ENCODE measurements at regions not wholly inside any gene's neighbourhood (a gene's known extent, or its start where the extent isn't known, plus 50 kb on each side); places are given as distances from the start of the nearest gene placed in this dataset.

DNA sequence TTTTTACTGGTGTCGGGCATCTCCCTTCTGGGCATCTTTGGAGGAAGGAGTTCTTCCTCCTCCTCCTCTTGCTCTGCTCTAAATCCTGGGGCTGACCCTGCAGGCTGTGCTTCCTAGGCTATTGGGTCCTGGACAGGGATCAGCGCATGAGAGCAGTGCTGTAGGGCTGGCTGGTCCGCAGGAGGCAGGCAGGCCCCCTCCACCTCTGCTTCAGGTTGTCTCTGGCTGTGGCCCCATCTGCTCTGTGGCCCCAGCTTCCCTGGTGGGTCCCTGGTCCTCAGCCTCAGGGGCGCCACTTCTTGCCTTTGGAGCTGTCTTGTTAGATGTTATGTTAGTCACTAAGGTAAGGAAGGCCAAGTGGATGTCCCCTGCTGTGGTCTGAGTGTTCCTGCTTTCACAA lies 237.3 kb upstream of the PITRM1 start:
- no peak for DNase-seq (ENCODE audit: low spot score in 2 of 2)
- H3K4me1 Mint-ChIP-seq: peaks cover 6% of the 10 kb centered on the region
- peaks cover 4% of the 10 kb centered on the region for H3K9me3 Mint-ChIP-seq
- no peak overlapping the region for H3K27ac Mint-ChIP-seq
- H3K4me3 Mint-ChIP-seq: no peak overlapping the region
- H3K36me3 Mint-ChIP-seq: no peaks in the 10 kb centered on the region
- ATAC-seq: no peak

DNA sequence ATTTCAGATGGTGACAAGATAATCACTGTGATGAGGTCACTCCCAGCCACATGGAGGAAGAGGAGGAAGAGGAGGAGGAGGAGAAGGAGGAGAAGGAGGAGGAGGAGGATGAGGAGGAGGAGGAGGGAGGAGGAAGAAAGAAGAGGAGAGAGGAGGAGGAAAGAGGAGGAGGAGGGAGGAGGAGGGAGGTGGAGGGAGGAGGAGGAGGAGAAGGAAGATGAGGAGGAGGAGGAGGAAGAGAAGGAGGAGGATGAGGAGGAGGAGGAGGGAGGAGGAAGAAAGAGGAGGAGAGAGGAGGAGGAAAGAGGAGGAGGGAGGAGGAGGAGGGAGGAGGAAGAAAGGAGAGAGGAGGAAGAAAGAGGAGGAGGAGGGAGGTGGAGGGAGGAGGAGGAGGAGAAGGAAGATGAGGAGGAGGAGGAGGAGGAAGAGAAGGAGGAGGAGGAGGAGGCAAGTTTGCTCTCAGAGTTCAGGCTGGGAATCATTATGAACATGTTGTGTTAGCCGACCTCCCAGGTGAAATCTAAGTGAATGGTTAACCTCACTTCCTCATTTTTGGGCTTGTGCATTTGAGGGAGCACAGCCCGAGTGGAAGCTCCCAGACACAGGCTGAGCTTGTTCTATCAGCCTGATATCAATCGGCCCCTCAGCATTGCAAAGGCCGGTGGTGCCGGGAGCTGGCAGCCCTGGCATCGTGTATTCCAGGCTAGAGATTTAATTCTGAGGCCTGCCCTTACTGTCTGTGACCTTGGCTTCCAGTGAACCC lies 236.2 kb upstream of the PITRM1 start:
- H3K27ac Mint-ChIP-seq: no peak overlapping the region
- ATAC-seq (no peak), DNase-seq (ENCODE audit: low spot score in 2 of 2) (no peak)
- H3K9me3 Mint-ChIP-seq: peaks cover 4% of the 10 kb centered on the region
- H3K4me3 Mint-ChIP-seq: no peak overlapping the region
- H3K36me3 Mint-ChIP-seq: no peaks in the 10 kb centered on the region
- peaks cover 9% of the 10 kb centered on the region for H3K4me1 Mint-ChIP-seq

DNA sequence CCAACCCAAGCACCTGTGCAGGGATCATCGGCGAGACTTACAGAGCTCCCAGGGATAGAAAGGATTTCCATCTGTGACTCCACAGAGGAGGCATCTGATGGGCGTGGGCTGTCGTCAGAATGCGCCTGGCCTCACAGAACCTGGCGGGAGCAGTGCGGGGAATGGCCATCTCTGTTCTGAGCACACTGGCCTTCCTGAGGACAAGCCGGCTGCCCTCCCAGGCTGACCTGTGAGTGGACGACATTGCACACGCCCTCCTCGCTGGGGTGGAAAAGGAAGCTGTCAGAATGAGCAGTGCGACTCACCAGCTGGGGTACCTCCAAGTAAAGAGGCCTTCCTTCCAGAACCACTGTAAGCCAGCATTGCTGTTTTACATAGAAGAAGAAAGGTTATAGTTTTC lies 234.6 kb upstream of the PITRM1 start:
- no peak for ATAC-seq
- H3K4me3 Mint-ChIP-seq: no peak overlapping the region
- peaks cover 4% of the 10 kb centered on the region for H3K9me3 Mint-ChIP-seq
- no peak overlapping the region for H3K27ac Mint-ChIP-seq
- H3K4me1 Mint-ChIP-seq: peaks cover 11% of the 10 kb centered on the region
- DNase-seq (ENCODE audit: low spot score in 2 of 2): no peak
- no peaks in the 10 kb centered on the region for H3K36me3 Mint-ChIP-seq

DNA sequence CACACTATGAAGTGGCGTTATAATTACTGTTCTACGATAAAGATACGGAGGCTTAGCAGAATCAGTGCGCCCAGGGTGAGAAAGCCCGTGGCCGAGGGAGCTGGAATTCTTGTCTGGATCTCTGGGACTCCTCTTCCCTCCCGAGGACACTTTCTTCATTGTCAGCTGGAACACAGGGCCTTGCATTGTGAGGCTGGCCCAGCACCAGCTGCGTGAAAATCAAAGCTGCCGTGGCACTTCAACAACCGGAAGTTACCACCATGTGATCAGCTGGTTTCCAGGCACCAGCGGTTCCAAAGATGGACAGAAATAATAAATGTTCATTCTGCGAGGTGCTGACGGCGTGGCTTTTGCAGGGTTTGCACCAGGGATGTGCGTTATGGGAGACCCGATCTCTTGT lies 234.0 kb upstream of the PITRM1 start:
- DNase-seq (ENCODE audit: low spot score in 2 of 2) (no peak), ATAC-seq (no peak)
- peaks cover 4% of the 10 kb centered on the region for H3K9me3 Mint-ChIP-seq
- H3K27ac Mint-ChIP-seq: no peak overlapping the region
- no peak overlapping the region for H3K4me3 Mint-ChIP-seq
- H3K4me1 Mint-ChIP-seq: peaks cover 11% of the 10 kb centered on the region
- no peaks in the 10 kb centered on the region for H3K36me3 Mint-ChIP-seq

DNA sequence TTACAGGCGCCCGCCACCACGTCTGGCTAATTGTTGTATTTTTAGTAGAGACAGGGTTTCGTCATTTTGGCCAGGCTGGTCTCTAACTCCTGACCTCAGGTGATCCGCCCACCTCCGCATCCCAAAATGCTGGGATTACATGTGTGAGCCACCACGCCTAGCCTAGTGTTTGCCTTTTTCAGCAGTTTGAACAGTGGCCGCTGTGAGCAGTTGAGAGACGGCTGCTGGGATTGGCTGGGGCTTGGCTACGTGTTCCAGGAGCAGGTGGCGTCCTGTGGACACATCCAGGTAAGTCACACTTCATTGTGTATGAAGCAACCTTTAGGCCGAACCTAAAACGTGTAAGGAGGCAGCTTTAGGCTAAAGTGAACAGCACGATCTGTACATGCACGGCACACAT lies 231.8 kb upstream of the PITRM1 start:
- DNase-seq (ENCODE audit: low spot score in 2 of 2): no peak
- H3K9me3 Mint-ChIP-seq: no peaks in the 10 kb centered on the region
- H3K4me3 Mint-ChIP-seq: no peak overlapping the region
- H3K27ac Mint-ChIP-seq: no peak overlapping the region
- no peaks in the 10 kb centered on the region for H3K36me3 Mint-ChIP-seq
- peaks cover 11% of the 10 kb centered on the region for H3K4me1 Mint-ChIP-seq
- ATAC-seq: no peak

DNA sequence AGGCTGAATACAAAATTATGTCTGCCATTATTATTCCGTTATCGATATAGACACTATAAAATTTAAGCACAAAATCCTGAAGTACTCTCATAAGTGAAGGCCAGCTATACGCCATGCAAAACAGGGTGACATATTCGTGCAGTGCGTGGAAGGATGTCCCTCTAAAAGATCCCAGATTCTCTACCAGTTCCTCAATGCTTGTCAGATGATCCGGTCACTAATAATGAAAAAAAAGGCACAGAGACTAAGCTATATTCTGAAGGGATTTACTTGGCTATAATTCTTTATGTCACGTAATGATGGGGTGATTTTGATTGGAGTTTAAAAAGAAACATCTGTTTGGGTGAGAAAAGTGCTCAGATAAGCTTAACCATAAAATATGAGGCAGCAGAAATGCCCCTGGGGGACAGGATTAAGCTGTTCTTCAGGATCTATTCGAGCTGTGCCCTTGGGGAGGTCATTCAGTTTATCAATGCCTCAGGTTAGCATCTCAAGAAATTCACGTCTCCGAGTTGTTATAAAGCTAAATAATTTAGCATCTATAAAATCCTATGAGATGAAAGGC lies 229.7 kb upstream of the PITRM1 start:
- peaks cover 2% of the 10 kb centered on the region for H3K36me3 Mint-ChIP-seq
- no peak for ATAC-seq
- H3K4me3 Mint-ChIP-seq: no peak overlapping the region
- peaks cover 11% of the 10 kb centered on the region for H3K4me1 Mint-ChIP-seq
- no peak overlapping the region for H3K27ac Mint-ChIP-seq
- no peak for DNase-seq (ENCODE audit: low spot score in 2 of 2)
- H3K9me3 Mint-ChIP-seq: no peaks in the 10 kb centered on the region

DNA sequence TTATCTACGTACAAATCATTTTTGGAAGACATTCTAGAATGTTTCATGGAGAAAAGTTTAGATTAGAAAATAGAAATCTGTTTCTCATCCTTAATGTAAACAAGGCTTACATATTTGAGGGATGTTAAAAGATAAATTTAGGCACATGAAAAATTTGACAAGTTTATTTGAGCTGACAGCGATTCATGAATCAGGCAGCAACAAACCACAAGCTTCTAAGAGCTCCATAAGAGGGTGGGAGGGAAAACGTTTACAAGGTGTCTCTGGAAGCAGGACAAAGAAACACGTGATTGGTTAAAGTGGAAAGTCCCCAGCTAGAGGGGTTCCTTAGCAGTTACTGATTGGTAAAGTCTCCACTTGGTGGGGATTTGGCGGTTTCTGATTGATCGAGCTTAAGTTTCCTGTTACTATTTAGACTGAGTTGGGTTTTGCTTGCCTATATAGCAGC lies 228.9 kb upstream of the PITRM1 start:
- H3K4me1 Mint-ChIP-seq: peaks cover 16% of the 10 kb centered on the region
- H3K9me3 Mint-ChIP-seq: no peaks in the 10 kb centered on the region
- ATAC-seq: no peak
- H3K36me3 Mint-ChIP-seq: peaks cover 6% of the 10 kb centered on the region
- no peak overlapping the region for H3K27ac Mint-ChIP-seq
- DNase-seq (ENCODE audit: low spot score in 2 of 2): no peak
- H3K4me3 Mint-ChIP-seq: no peak overlapping the region

DNA sequence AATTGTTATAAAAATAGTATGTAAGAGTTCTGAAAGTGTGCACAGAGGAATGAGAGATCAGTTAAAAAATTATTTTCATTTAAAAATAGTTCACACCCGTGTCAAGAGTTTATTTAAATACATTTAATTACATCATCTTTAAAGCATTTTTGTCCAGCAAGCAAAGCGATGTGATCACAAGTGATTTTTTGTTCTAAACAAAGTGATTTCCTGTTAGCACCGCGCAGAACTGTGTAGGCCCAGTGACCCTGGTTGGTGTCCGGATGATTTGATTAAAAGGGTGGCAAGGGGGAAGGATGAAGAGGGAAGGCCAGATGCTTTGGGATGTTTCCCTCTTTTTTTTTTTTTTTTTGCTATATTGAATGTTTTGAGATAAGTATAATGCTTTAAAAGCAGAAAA lies 227.8 kb upstream of the PITRM1 start:
- DNase-seq (ENCODE audit: low spot score in 2 of 2) (no peak), ATAC-seq (no peak)
- no peaks in the 10 kb centered on the region for H3K9me3 Mint-ChIP-seq
- no peak overlapping the region for H3K4me3 Mint-ChIP-seq
- H3K4me1 Mint-ChIP-seq: peaks cover 16% of the 10 kb centered on the region
- H3K27ac Mint-ChIP-seq: no peak overlapping the region
- peaks cover 6% of the 10 kb centered on the region for H3K36me3 Mint-ChIP-seq

DNA sequence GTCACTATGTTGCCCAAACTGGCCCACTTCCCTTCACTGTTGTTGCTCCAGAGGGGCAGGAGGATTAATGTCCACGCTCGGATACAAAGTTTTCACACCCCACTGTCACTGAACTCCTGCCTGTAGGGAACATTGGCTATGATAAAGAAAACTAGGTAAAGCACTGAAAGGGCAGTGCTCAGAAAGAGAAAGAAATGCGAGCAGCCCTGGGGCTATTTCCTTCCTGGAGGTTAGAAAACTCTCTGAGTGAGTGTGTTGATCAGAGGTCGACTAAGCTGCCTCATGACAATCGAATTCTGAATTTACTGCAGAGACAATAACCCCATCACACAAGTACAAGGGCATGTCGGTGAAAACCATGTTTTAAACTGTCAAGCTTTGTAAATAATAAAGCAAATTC lies 227.2 kb upstream of the PITRM1 start:
- no peak overlapping the region for H3K4me3 Mint-ChIP-seq
- H3K36me3 Mint-ChIP-seq: peaks cover 6% of the 10 kb centered on the region
- no peaks in the 10 kb centered on the region for H3K9me3 Mint-ChIP-seq
- no peak overlapping the region for H3K27ac Mint-ChIP-seq
- H3K4me1 Mint-ChIP-seq: peaks cover 16% of the 10 kb centered on the region
- no peak for ATAC-seq
- DNase-seq (ENCODE audit: low spot score in 2 of 2): no peak

DNA sequence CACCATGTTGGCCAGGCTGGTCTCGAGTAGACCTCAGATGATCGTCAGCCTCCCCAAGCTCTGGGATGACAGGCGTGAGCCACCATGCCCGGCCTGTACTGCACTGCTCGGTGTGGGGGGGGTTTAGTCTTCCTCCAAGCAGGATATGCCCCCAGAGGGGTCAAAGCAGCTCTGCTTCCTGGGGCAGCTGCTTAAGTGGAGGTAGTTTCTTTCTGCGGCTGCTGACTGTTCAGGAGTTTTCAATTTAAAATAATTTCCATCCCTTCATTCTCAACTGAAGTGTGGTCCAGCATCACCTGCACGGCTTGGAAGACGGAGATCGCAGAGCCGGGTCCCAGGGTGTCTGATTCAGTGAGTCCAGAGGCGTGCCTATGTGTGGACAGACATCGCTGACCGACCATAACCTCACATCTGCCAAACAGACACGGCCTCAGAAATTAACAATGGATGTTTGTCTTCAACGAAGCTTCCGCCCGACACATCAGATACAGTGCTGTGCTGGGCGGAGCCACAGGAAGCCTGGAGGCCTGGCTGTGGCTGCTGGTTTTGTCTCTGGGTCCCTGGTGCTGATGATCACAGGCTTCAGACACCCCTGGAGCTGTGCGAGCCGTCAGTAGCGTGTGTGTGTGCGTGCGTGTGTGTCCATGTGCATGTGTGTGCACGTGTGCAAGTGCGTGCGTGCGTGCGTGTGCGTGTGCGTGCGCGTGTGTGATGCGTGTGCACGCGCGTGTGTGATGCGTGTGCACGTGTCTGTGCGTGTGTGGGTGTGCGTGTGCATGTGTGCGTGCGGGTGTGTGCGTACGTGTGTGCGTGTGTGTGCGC lies 226.5 kb upstream of the PITRM1 start:
- H3K4me1 Mint-ChIP-seq: peaks cover 16% of the 10 kb centered on the region
- no peak for DNase-seq (ENCODE audit: low spot score in 2 of 2)
- peaks cover 6% of the 10 kb centered on the region for H3K36me3 Mint-ChIP-seq
- H3K27ac Mint-ChIP-seq: no peak overlapping the region
- no peak overlapping the region for H3K4me3 Mint-ChIP-seq
- peaks cover 5% of the 10 kb centered on the region for H3K9me3 Mint-ChIP-seq
- no peak for ATAC-seq

DNA sequence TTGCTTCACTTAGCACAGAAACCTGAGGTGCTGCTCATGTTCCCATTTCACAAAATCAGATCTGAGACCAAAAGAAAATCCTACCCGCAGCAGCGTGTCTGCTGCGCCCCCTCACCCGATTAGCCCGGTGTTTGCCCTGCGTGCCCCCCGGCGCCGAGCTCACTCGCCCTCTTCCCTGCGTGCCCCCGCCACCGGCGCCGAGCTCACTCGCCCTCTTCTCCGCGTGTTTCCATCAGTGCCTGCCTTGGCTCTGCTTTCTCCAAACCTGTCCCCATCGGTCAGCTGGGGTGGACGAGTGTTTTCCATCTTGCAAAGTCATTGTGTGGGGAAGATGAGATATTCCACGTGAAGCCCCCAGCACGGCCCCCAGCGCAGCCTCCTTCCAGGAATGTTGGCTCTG lies 225.3 kb upstream of the PITRM1 start:
- DNase-seq (ENCODE audit: low spot score in 2 of 2) (no peak), ATAC-seq (no peak)
- Mint-ChIP-seq H3K27ac (peak overlapping the region; percentile 81), H3K4me1 (peaks cover 12% of the 10 kb centered on the region), H3K36me3 (peaks cover 6% of the 10 kb centered on the region), H3K4me3 (no peak overlapping the region), H3K9me3 (peaks cover 5% of the 10 kb centered on the region)

DNA sequence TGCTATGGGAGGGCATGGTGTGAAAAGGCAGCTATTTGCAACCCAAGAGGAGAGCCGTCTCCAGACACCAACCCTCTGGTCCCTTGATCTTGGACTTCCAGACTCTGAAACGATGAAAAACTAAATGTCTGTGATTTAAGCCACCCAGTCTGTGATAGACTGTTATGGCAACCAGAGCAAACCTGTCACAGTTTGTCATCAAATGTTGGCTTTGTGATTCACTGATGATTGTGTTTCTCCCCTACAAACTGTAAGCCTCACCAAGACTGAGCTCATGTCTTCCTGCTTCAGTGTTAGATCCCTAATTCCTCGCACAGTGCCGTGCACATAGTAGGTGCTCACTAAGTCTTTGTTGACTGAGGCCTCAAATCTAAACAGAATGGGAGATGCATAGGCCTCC lies 224.6 kb upstream of the PITRM1 start:
- peaks cover 5% of the 10 kb centered on the region for H3K9me3 Mint-ChIP-seq
- H3K27ac Mint-ChIP-seq: peak overlapping the region; percentile 81
- H3K4me3 Mint-ChIP-seq: no peak overlapping the region
- DNase-seq (ENCODE audit: low spot score in 2 of 2) (no peak), ATAC-seq (peak; percentile 77)
- peaks cover 6% of the 10 kb centered on the region for H3K36me3 Mint-ChIP-seq
- peaks cover 12% of the 10 kb centered on the region for H3K4me1 Mint-ChIP-seq

DNA sequence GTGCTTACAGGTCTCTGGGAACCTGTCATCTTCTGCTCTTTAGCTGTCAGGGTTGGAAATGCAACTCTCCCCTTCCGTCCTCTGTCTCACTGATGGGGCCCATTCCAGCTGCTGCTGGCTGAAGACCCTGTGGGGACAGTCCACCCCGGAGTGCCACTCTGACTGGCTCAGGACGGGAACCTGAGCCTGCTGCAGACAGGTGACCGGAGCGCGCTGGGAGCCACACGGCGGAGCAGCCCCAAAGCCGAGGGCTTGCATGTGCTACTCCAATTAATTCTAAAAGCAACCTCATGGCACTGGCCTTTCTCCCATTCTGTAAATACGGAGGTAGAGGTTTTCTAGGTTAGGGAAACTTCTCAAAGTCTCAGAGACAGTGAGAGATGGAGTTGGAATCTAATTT lies 223.5 kb upstream of the PITRM1 start:
- Mint-ChIP-seq H3K4me3 (no peak overlapping the region), H3K9me3 (peaks cover 5% of the 10 kb centered on the region), H3K27ac (peak overlapping the region; percentile 81), H3K4me1 (peaks cover 12% of the 10 kb centered on the region), H3K36me3 (peaks cover 6% of the 10 kb centered on the region)
- ATAC-seq (no peak), DNase-seq (ENCODE audit: low spot score in 2 of 2) (no peak)

DNA sequence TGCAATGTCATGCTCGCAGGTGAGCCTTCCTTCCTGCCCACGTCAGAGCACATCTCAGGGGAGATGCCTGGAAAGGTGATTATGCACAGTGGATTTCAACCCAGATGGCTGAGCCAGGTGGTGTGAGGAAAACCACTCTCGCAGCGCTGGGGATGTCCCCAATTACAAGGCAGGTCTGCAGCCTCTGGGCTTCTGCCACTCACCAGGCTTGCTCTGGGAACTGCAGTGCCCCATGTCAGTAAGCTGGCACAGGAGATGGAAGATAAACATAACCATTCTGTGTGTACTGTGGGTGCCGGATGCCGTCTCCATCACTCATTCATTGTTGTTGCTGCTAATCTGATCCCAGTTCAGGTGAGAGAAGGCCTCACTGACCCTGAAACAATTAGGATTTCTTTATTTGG lies 222.9 kb upstream of the PITRM1 start:
- ATAC-seq (no peak), DNase-seq (ENCODE audit: low spot score in 2 of 2) (no peak)
- H3K4me3 Mint-ChIP-seq: no peak overlapping the region
- no peak overlapping the region for H3K27ac Mint-ChIP-seq
- peaks cover 12% of the 10 kb centered on the region for H3K4me1 Mint-ChIP-seq
- peaks cover 5% of the 10 kb centered on the region for H3K9me3 Mint-ChIP-seq
- H3K36me3 Mint-ChIP-seq: peaks cover 6% of the 10 kb centered on the region

DNA sequence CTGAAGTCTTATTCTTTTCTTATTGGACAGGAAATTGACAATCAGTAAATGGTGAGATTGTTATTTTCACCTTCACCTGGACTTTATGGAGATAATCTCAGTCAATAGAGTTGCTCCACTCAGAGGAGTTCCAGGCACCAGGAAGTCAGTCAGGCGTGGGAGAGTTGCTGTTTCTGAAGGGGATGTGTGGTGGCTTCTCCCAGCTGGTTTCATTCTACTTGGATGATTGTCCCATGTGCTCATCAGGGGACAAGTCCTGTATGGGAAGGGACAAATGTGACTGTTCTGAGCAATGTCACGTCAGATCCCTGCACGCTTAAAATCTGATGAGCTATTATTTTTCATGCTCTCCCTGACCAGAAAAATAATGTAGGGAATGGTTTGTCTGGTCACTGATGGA lies 222.5 kb upstream of the PITRM1 start:
- peaks cover 5% of the 10 kb centered on the region for H3K9me3 Mint-ChIP-seq
- H3K4me1 Mint-ChIP-seq: peaks cover 12% of the 10 kb centered on the region
- H3K36me3 Mint-ChIP-seq: peaks cover 6% of the 10 kb centered on the region
- H3K27ac Mint-ChIP-seq: no peak overlapping the region
- ATAC-seq: no peak
- no peak for DNase-seq (ENCODE audit: low spot score in 2 of 2)
- H3K4me3 Mint-ChIP-seq: no peak overlapping the region

DNA sequence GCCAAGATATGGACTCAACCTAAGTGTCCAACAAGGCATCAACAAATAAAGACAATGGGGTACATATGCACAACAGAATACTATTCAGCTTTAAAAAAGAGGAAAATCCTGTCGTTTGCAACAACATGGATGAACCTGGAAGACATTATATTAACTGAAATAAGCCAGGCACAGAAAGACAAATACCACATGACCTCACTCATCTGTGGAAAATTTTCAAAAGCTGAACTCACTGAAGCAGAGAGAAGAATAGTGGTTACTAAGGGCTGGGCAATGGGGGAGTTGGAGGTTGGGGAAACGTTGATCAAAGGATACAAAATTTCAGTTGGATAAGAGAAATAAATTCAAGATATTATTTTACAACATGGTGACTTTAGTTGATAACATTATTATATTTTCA lies 221.4 kb upstream of the PITRM1 start:
- Mint-ChIP-seq H3K36me3 (peaks cover 6% of the 10 kb centered on the region), H3K4me1 (peaks cover 12% of the 10 kb centered on the region), H3K9me3 (peaks cover 5% of the 10 kb centered on the region), H3K27ac (no peak overlapping the region), H3K4me3 (no peak overlapping the region)
- DNase-seq (ENCODE audit: low spot score in 2 of 2) (no peak), ATAC-seq (no peak)
